GM23338 (cell line): ENCODE measurements at regions not wholly inside any gene's neighbourhood (a gene's known extent, or its start where the extent isn't known, plus 50 kb on each side); places are given as distances from the start of the nearest gene placed in this dataset.

Experiments
- ATAC-seq: fragments of 200-7000 bp; cut with Tn5 transposase; 3 replicates; pipeline ENCODE4 v1.9.1; 2020
- DNase-seq: peaks from one replicate; pipeline ENCODE4 v3.0.0-alpha.2; 2015; ENCODE audit warnings: low spot score
- H2AFZ ChIP-seq: fragments of 200-600 bp; sonication (generic); 2 replicates; pipeline ENCODE4 v1.8.0; 2016; ENCODE audit warnings: antibody characterized with exemption, mild to moderate bottlenecking, moderate library complexity
- H3F3A ChIP-seq: fragments of 200-600 bp; sonication (generic); replicated peaks from 2 replicates; pipeline ENCODE4 v1.8.0; 2017; ENCODE audit warnings: antibody characterized with exemption, mixed run types, low read depth
- H3K27ac ChIP-seq: fragments of 200-600 bp; sonication (generic); 2 replicates; pipeline ENCODE4 v1.6.1; 2016; ENCODE audit warnings: low read depth
- H3K27me3 ChIP-seq: fragments of 200-600 bp; sonication (generic); 2 replicates; pipeline ENCODE4 v1.8.0; 2016; ENCODE audit warnings: mild to moderate bottlenecking, mixed run types, moderate library complexity; ENCODE audit not compliant: insufficient read depth
- H3K36me3 ChIP-seq: fragments of 200-600 bp; sonication (generic); 2 replicates; pipeline ENCODE4 v1.8.0; 2016; ENCODE audit warnings: mild to moderate bottlenecking; ENCODE audit not compliant: insufficient read depth
- H3K4me1 ChIP-seq: fragments of 200-600 bp; sonication (generic); 2 replicates; pipeline ENCODE4 v1.8.0; 2016; ENCODE audit warnings: mild to moderate bottlenecking, moderate library complexity; ENCODE audit not compliant: insufficient read depth
- H3K4me2 ChIP-seq: fragments of 200-600 bp; sonication (generic); 2 replicates; pipeline ENCODE4 v1.7.1; 2017; ENCODE audit warnings: mixed run types
- H3K4me3 ChIP-seq: fragments of 200-600 bp; sonication (generic); 2 replicates; pipeline ENCODE4 v1.6.1; 2016; ENCODE audit warnings: mixed run types
- H3K79me2 ChIP-seq: fragments of 200-600 bp; sonication (generic); replicated peaks from 2 replicates; pipeline ENCODE4 v1.8.0; 2017; ENCODE audit warnings: mild to moderate bottlenecking; ENCODE audit not compliant: insufficient read depth
- H3K9me2 ChIP-seq: fragments of 200-600 bp; sonication (generic); 2 replicates; pipeline ENCODE4 v1.8.0; 2017; ENCODE audit not compliant: insufficient read depth
- H4K20me1 ChIP-seq: fragments of 200-600 bp; sonication (generic); replicated peaks from 2 replicates; pipeline ENCODE4 v1.8.0; 2017; ENCODE audit warnings: mild to moderate bottlenecking; ENCODE audit not compliant: insufficient read depth
- H3K27ac Mint-ChIP-seq: 2 replicates; pipeline ENCODE4 v1.8.0; 2020; ENCODE audit warnings: inconsistent platforms, mild to moderate bottlenecking, moderate library complexity, mixed read lengths
- H3K27me3 Mint-ChIP-seq: 3 replicates; pipeline ENCODE4 v1.8.0; 2022; ENCODE audit warnings: low read depth, mild to moderate bottlenecking, moderate library complexity, mixed read lengths, inconsistent platforms; ENCODE audit not compliant: insufficient read depth, poor library complexity
- H3K36me3 Mint-ChIP-seq: 3 replicates; pipeline ENCODE4 v1.8.0; 2021; ENCODE audit warnings: low read depth, mild to moderate bottlenecking, inconsistent platforms, moderate library complexity, mixed read lengths
- H3K4me1 Mint-ChIP-seq: 3 replicates; pipeline ENCODE4 v1.8.0; 2020; ENCODE audit warnings: mild to moderate bottlenecking, inconsistent platforms, mixed read lengths
- H3K4me3 Mint-ChIP-seq: 3 replicates; pipeline ENCODE4 v1.8.0; 2021; ENCODE audit warnings: moderate library complexity, mild to moderate bottlenecking, inconsistent platforms, mixed read lengths
- H3K9me3 Mint-ChIP-seq: 3 replicates; pipeline ENCODE4 v1.8.0; 2020; ENCODE audit warnings: moderate library complexity, mild to moderate bottlenecking, inconsistent platforms, mixed read lengths
- JUNB ChIP-seq: IDR thresholded peaks from one replicate; pipeline ENCODE4 v1.6.1; 2016; ENCODE audit warnings: antibody characterized with exemption; ENCODE audit not compliant: unreplicated experiment
- TF ChIP-seq, protein P1 (sequence below): fragments of 250-450 bp; sonication (Bioruptor Pico); IDR thresholded peaks from 2 replicates; pipeline ENCODE4 v1.5.0; 2020; ENCODE audit warnings: mild to moderate bottlenecking, moderate library complexity
- TF ChIP-seq, protein P2 (sequence below): IDR thresholded peaks from 2 replicates; pipeline ENCODE4 v1.6.1; 2016; ENCODE audit warnings: antibody characterized with exemption

DNA sequence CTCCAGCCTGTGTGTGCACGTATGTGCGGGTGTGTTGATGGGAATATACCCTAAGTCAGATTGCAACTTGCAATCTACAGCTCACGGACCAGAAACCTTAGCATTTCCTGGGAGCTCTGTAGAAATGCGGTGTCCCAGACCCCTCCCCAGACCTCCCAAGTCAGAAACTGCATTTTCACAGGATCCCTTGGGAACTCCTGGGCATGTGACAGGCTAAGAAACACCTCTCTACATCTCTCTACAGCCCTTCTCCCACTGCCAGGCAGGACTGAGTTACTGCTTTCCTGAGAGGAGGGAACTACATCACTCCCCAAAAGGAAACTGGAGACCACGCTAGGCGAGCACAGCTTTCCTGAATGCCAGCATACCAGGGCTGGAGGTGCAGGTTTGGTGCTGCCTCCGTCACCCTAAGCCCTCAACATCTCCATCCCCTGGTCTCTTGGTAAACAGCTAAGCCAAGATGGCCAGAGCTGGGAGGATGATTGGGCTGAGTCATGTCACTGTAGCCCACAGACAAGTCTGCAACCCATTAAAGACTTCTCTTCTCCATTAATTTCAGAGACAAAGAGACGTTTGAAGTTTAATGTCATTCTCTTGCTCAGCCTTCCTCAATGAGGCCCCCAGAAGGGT lies 194.4 kb downstream of the BMP7 start (continued):
- TF ChIP-seq, protein P1, sequence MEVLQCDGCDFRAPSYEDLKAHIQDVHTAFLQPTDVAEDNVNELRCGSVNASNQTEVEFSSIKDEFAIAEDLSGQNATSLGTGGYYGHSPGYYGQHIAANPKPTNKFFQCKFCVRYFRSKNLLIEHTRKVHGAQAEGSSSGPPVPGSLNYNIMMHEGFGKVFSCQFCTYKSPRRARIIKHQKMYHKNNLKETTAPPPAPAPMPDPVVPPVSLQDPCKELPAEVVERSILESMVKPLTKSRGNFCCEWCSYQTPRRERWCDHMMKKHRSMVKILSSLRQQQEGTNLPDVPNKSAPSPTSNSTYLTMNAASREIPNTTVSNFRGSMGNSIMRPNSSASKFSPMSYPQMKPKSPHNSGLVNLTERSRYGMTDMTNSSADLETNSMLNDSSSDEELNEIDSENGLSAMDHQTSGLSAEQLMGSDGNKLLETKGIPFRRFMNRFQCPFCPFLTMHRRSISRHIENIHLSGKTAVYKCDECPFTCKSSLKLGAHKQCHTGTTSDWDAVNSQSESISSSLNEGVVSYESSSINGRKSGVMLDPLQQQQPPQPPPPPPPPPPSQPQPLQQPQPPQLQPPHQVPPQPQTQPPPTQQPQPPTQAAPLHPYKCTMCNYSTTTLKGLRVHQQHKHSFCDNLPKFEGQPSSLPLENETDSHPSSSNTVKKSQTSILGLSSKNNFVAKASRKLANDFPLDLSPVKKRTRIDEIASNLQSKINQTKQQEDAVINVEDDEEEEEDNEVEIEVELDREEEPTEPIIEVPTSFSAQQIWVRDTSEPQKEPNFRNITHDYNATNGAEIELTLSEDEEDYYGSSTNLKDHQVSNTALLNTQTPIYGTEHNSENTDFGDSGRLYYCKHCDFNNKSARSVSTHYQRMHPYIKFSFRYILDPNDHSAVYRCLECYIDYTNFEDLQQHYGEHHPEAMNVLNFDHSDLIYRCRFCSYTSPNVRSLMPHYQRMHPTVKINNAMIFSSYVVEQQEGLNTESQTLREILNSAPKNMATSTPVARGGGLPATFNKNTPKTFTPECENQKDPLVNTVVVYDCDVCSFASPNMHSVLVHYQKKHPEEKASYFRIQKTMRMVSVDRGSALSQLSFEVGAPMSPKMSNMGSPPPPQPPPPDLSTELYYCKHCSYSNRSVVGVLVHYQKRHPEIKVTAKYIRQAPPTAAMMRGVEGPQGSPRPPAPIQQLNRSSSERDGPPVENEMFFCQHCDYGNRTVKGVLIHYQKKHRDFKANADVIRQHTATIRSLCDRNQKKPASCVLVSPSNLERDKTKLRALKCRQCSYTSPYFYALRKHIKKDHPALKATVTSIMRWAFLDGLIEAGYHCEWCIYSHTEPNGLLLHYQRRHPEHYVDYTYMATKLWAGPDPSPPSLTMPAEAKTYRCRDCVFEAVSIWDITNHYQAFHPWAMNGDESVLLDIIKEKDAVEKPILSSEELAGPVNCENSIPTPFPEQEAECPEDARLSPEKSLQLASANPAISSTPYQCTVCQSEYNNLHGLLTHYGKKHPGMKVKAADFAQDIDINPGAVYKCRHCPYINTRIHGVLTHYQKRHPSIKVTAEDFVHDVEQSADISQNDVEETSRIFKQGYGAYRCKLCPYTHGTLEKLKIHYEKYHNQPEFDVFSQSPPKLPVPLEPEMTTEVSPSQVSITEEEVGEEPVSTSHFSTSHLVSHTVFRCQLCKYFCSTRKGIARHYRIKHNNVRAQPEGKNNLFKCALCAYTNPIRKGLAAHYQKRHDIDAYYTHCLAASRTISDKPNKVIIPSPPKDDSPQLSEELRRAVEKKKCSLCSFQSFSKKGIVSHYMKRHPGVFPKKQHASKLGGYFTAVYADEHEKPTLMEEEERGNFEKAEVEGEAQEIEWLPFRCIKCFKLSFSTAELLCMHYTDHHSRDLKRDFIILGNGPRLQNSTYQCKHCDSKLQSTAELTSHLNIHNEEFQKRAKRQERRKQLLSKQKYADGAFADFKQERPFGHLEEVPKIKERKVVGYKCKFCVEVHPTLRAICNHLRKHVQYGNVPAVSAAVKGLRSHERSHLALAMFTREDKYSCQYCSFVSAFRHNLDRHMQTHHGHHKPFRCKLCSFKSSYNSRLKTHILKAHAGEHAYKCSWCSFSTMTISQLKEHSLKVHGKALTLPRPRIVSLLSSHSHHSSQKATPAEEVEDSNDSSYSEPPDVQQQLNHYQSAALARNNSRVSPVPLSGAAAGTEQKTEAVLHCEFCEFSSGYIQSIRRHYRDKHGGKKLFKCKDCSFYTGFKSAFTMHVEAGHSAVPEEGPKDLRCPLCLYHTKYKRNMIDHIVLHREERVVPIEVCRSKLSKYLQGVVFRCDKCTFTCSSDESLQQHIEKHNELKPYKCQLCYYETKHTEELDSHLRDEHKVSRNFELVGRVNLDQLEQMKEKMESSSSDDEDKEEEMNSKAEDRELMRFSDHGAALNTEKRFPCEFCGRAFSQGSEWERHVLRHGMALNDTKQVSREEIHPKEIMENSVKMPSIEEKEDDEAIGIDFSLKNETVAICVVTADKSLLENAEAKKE, result no peak
- TF ChIP-seq, protein P2, sequence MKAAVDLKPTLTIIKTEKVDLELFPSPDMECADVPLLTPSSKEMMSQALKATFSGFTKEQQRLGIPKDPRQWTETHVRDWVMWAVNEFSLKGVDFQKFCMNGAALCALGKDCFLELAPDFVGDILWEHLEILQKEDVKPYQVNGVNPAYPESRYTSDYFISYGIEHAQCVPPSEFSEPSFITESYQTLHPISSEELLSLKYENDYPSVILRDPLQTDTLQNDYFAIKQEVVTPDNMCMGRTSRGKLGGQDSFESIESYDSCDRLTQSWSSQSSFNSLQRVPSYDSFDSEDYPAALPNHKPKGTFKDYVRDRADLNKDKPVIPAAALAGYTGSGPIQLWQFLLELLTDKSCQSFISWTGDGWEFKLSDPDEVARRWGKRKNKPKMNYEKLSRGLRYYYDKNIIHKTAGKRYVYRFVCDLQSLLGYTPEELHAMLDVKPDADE, result no peak

DNA sequence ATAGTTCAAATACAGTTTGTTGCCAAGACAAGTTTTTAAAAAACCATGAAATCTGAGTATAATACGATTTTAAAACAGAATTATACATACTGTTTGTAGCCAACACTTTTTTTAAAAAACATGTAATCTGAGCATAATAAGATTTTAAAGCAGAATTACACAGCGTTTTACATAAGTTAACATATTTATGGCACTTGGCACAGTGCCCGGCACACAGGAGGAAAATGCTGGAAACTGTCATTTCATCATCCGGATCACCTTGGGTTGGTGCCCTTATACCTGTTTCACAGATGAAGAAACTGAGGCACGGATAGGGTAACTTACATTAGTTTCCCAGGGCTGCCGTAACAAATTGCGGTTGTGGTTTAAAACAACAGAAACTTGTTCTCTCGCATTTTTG lies 193.0 kb downstream of the BMP7 start:
- no peak overlapping the region for H3K27ac ChIP-seq
- no peak overlapping the region for H3K27ac Mint-ChIP-seq
- DNase-seq (no peak), ATAC-seq (no peak)
- no peaks in the 10 kb centered on the region; the same call in 1 of the 2 replicates for H3K27me3 ChIP-seq
- peaks cover 20% of the 10 kb centered on the region; the same call in 2 of the 3 replicates for H3K4me1 Mint-ChIP-seq
- H3F3A ChIP-seq, result no peaks in the 10 kb centered on the region
- no peaks in the 10 kb centered on the region for H3K36me3 ChIP-seq
- H4K20me1 ChIP-seq, result no peaks in the 10 kb centered on the region
- H3K4me3 ChIP-seq, result no peak overlapping the region
- H3K79me2 ChIP-seq, result no peaks in the 10 kb centered on the region
- no peak overlapping the region for H2AFZ ChIP-seq
- H3K4me2 ChIP-seq, result no peak overlapping the region
- peaks cover 11% of the 10 kb centered on the region; the same call in 2 of the 3 replicates for H3K9me3 Mint-ChIP-seq
- H3K36me3 Mint-ChIP-seq, result peaks cover 2% of the 10 kb centered on the region; the same call in 1 of the 3 replicates
- peaks cover 4% of the 10 kb centered on the region; the same call in 1 of the 2 replicates for H3K4me1 ChIP-seq
- peaks cover 30% of the 10 kb centered on the region for H3K27me3 Mint-ChIP-seq
- no peak overlapping the region for H3K4me3 Mint-ChIP-seq
- no peaks in the 10 kb centered on the region for H3K9me2 ChIP-seq
- no peak for TF ChIP-seq JUNB
